Esophagus muscularis mucosa (tissue), 3 donors: ENCODE measurements at regions not wholly inside any gene's neighbourhood (a gene's known extent, or its start where the extent isn't known, plus 50 kb on each side); places are given as distances from the start of the nearest gene placed in this dataset.

ENCODE experiments used
- POLR2AphosphoS5 ChIP-seq, 2 donors: sonication (generic); formaldehyde crosslinking; IDR thresholded peaks; one replicate each; pipeline ENCODE4 v1.6.1; 2017; ENCODE audit warnings: antibody characterized with exemption in 2 of 2
- TF ChIP-seq, protein P1 (sequence below), 3 experiments: fragments of 200-600 bp in 2 of 3; fragments of 450-650 bp in 1 of 3; sonication (generic) in 2 of 3; IDR thresholded peaks; one replicate each; pipeline ENCODE4 v1.5.1; 2017 to 2019; ENCODE audit warnings: antibody characterized with exemption in 3 of 3, mild to moderate bottlenecking in 2 of 3, moderate library complexity in 1 of 3

GRCh38 chr4:111502626-111503025 is 642.6 kb upstream of the FAM241A start:
- no peak for TF ChIP-seq POLR2AphosphoS5 (IDR thresholded peaks at IDR 0.05)
- TF ChIP-seq, protein P1, sequence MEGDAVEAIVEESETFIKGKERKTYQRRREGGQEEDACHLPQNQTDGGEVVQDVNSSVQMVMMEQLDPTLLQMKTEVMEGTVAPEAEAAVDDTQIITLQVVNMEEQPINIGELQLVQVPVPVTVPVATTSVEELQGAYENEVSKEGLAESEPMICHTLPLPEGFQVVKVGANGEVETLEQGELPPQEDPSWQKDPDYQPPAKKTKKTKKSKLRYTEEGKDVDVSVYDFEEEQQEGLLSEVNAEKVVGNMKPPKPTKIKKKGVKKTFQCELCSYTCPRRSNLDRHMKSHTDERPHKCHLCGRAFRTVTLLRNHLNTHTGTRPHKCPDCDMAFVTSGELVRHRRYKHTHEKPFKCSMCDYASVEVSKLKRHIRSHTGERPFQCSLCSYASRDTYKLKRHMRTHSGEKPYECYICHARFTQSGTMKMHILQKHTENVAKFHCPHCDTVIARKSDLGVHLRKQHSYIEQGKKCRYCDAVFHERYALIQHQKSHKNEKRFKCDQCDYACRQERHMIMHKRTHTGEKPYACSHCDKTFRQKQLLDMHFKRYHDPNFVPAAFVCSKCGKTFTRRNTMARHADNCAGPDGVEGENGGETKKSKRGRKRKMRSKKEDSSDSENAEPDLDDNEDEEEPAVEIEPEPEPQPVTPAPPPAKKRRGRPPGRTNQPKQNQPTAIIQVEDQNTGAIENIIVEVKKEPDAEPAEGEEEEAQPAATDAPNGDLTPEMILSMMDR (IDR thresholded peaks at IDR 0.05): no peak
